ENCODE measurements at regions not wholly inside any gene's neighbourhood (a gene's known extent, or its start where the extent isn't known, plus 50 kb on each side); places are given as distances from the start of the nearest gene placed in this dataset.

- DNase-seq = no peak
Observed at GRCh38 chr13:106381091-106381490, 154.4 kb downstream of the EFNB2 start.

DNA sequence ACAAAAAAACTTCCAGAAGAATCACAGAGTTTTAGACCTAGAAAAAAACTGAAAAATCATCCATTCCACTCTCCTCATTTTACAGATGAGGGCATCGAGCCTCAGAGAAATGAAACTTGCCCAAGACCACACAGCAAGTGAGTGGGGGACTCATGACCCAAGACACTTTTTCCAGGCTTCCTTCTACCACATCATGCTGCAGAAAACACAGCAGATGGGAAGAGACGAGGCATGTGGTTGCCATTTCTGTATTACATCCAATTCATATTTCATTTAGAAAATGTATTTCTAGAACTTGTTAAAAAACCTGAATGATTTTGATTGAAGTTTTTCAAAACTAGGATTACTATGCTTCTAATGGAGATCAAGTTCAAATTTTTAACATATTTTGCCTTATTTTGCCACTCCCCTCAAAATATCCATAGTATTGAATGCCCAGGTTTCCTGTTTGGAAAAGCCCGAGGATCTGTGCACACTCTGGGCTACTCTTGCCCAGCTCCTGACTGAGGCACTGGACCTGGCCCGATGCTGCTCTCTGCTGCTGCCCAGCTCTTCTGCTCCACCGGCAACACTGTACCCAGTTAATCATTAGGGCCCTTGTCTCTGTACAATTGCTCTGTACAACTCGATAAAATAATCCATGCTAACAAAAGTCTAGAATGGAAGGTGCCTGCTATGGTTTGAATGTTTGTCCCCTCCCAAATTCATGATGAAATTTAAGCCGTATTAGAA lies 157.4 kb downstream of the EFNB2 start:
- DNase-seq = no peak

- no peak for DNase-seq
Observed at GRCh38 chr13:106377341-106377740, 158.1 kb downstream of the EFNB2 start.

DNA sequence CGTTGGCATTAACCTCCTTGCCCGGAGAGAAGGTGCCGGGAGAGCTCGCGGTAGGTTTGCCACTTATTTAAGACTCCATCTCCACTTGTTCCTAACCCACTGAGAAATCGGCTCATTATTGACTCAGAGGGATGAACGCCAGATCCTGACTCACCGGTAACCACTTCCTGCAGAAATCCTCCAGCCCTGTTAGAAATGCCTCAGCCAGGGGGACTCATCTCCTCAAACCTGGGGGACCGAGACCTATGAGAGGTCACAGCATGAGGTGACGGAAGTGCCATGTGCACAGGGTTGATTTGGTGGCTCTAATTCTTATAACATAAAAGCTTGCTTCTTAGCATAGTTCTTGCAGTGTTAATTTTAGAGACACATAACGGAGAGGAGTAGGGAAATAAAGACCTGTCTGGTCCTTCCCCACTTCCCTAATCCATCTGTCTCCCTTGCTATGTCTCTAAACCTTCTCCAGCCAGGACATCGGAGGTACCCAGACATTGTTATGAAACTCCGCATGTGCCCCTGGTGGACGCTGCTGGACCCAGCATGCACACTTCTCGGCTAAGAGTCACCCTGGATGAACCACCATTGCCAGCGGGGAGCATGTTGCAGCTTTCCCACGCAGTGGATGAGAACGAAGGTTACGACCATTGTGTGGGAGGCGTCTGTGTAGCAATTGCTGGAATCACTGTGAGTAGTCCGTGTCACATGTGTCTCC lies 158.9 kb downstream of the EFNB2 start:
- DNase-seq = peak; percentile 9

- DNase-seq = no peak
Observed at GRCh38 chr13:106375085-106375484, 160.4 kb downstream of the EFNB2 start.

DNA sequence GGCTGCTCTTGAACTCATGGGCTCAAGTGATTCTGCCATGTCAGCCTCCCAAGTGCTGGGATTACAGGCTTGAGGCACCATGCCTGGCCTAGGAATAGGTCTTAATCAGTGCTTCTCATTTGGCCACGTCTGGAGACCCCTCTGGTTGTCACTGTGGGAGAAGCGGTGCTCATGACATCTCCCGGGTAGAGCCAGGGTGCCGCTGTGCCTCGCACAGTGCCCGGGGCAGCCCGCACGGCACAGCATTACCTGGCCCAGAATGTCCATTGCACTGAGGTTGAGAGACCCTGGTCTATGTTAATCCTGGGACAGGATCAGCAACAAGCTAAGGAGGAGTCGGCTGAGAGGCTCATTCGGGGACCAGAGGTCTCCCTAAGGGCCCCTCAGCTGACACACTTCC lies 160.8 kb downstream of the EFNB2 start:
- no peak for DNase-seq

DNA sequence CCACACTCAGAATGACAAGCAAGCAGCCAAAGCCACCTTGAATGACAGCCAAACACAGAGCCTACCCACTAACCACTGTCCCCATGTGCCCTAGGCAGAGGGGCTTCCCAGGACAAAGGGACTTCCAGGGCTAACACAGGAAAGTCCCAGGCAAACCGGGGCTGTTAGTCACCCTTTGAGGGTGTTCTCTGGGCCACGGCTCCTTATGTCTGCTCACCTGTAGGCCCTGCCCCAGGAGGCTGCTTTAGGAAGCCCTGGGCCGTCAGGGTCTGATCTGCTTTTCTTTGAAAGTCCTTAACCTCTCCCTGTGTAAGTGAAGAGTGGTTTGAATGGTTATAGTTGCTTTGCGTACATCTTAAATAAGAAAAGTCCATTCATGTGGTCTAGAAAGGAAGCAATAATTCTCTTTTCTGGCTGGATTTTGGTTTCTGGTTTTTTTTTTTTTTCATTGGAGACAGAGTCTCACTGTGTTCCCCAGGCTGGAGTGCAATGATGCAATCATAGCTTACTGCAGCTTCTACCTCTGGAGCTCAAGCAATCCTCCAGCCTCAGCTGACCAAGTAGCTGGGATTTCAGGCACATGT lies 161.4 kb downstream of the EFNB2 start:
- no peak for DNase-seq

- peak; percentile 95 for DNase-seq
Observed at GRCh38 chr13:106373304-106373988, 162.0 kb downstream of the EFNB2 start.

DNA sequence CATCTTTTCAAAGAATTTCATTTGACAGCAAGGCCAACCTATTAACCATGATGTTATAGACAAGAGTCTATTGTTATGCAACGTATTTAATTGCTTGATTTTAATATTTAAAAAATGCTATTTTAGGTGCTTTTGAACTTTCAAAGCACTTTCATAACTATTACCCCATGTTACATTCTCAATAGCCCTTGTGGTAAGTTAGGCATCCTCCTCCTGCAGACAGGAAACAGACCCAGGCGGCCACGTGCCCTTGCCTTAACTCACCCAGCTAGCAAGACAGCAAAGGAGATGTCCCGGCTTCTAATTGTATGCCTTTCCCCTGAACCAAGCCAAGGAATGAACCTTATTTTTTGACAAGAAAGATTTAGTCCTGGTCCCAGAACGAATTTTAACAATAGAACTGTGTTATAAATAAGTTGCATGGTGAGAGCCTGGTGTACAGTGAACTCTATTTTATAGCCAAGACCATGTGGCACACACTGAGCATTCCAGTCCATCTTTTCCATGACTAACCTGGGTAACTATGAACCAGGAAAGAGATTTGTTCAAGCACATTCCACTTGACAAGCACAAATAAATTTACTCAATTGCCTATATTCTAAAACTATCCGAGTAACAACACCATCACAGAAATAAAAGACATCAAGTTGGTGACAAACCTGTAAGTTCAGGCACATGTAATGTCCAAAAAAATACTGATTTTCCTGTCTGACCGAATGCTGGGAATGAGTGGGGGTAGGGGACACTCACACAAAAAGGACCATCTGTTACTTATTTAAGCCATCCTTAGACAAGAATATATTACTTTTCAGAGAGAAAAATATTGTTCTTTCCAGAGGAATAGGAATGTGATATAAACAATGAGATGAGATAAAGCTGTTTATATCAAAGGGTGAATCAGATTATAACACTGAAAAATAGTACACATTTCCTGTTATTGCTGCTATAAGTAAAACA lies 163.0 kb downstream of the EFNB2 start:
- DNase-seq = no peak

GRCh38 chr13:106371024-106371423 lies 164.4 kb downstream of the EFNB2 start:
- DNase-seq = no peak

DNA sequence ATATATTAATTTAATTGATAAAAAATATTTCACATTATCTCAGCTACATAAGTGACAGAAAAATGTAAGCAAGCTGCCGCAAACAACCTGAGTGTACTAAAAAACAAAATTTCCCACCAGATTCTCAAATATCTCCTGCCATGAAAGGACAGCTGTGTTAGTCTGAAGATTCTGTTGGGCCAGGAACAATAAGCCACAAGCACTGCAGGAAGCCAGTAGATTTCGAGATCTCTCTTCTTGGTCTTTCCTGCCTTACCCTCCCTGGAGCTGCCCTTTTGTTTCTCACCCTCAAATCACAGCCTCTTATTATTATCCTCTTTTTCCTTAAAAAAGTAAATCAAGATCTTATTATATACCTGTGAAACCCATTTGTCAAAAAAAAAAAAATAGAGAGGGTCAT lies 165.6 kb downstream of the EFNB2 start:
- no peak for DNase-seq

DNA sequence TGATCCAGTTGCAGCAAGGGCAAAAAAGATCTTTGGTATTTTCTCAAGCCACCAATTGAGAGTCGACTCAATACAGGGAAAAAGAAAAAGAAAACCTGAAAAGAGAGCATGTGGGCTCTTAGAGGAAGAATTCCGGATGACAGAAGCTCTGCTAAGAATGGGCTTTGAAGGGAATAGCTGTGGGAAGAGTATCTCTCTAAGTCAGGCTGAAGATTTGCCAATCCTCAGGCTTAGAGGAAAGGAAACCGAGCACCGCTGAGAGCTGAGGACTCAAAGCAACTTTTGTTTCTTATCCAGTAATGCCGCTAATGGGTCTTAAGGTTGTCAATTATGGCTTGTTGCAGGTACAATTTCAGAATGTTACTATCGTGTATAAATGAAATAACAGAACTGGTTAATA lies 166.4 kb downstream of the EFNB2 start:
- no peak for DNase-seq

DNA sequence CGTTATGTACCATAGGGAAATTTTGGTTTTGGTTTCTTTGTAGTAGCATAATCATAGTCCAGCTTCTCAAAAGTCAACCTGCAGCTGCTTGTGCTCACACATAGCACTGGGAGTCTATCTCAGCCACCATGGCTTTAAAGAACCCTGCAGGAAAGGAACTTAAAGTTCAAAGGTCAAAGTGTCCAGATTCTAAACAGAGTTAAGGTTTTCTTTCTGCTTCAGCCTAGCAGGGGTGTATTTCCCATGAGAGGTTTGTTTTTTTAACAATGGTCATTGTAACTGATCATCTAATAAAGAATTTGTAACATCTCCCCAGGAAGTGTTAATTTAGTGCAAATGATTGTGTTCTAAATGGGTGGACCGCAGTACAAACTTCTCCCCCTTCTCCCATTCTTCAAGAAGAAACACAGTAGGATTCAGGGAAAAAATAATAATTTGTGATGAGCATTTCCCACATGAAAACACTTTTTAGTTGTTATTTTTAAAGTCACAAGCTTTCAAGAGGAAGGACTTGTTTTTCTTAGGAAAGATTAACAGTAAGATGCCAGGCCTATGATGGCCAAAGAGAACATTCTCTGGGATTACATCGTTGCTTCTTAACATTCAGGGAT lies 168.0 kb downstream of the EFNB2 start:
- no peak for DNase-seq

DNA sequence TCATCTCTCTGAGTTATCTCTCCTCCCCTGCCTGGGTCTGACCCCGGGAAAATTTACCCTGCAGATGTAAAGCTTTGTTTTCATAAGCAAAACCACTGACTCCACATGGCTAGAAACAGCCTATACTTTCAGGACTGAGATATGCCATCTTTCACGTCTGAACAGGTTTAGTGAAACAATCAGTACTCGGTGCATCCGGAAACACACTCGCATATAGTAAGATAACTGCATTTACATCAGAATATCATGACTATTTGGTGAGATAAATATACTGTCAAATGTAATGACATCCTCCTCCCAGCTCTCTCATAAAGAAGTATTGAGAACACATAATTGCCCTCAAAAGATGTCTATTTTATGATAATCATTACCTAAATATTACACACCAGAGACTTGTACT lies 172.8 kb downstream of the EFNB2 start:
- no peak for DNase-seq

- no peak for DNase-seq
Observed at GRCh38 chr13:106361621-106362020, 173.8 kb downstream of the EFNB2 start.

GRCh38 chr13:106357198-106357597 lies 178.3 kb downstream of the EFNB2 start:
- DNase-seq = no peak

DNA sequence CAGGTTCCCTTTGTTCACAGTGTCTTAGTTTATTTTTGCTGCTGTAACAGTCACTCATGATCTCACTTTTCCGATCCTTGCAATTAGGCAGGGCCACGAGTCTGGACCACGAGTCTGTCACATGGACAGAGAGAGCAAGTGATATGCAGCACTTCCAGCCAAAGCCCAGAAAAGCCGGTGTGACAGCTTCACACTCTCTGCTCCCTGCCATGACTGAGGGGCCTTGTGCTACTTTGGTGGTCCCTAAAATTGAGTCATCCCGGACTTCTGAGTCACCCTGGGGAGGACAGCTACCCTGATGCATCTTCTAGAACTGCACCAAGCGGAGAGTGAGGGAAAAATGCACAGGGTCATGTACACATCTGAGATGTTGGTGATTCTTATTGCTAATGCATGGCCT lies 179.6 kb downstream of the EFNB2 start:
- no peak for DNase-seq

GRCh38 chr13:106354961-106355360 lies 180.5 kb downstream of the EFNB2 start:
- DNase-seq = peak; percentile 54

DNA sequence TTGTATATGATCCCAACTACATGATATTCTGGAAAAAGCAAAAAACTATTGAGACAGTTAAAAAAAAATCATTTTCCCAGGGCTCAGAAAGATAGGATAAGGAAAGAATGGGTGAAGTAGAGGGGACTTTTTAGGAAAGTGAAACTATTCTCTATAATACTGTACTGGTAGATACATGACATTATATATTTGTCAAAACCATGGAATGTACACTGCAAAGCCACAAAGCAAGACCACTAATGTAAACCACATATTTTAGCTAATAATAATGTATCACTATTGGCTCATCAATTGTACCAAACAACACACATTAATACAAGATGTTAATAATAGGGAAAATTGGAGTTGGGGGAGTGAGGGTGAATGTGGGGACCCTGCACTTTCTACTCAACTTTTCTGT lies 182.6 kb downstream of the EFNB2 start:
- no peak for DNase-seq

DNA sequence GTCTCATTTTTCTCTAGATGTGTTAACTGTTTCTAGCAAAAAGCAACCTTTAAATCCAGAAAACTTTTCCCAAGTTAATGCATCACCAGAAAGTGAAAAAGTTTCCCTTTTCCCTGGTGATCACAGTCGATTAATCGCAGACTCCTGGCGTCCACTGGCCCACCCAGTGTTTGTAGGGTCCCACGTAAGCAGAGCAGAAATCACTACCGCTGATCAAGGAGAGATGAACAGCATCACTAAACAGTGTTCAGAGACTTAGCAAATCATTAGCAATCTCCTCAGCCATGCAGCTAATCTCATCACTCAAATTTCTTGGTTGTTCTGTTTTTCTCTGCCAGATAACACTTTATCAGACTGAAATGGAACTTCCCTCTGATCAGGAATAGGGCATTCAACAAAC lies 184.2 kb downstream of the EFNB2 start:
- DNase-seq = no peak

GRCh38 chr13:106350208-106350607 lies 185.3 kb downstream of the EFNB2 start:
- DNase-seq = peak; percentile 69

Measured in DMS153 (cell line).